Erythroblast (primary cell): ENCODE measurements at regions not wholly inside any gene's neighbourhood (a gene's known extent, or its start where the extent isn't known, plus 50 kb on each side); places are given as distances from the start of the nearest gene placed in this dataset.
"Not testable (repeated sequence)": the region's sequence is repeated elsewhere in the genome, so short reads cannot be mapped to it uniquely, and the experiment has no call there.

Experiments used
- DNase-seq, 2 experiments: peaks; one replicate each; lab custom pipeline; 2025; lab: John Stamatoyannopoulos, UW
- GATA1 ChIP-seq: IDR thresholded peaks from 2 replicates; pipeline ENCODE4 v1.6.1; 2011; ENCODE audit warnings: low read depth, mild to moderate bottlenecking, control low read depth, low read length, moderate library complexity
- POLR2A ChIP-seq: IDR thresholded peaks from 2 replicates; pipeline ENCODE4 v1.6.1; 2011; ENCODE audit warnings: mild to moderate bottlenecking, low read length

GRCh38 chr7:12930534-12930933 is 243.1 kb downstream of the ARL4A start:
- DNase-seq, result peak; percentile 27 to 65
- TF ChIP-seq POLR2A, result no peak
- no peak for TF ChIP-seq GATA1

DNA sequence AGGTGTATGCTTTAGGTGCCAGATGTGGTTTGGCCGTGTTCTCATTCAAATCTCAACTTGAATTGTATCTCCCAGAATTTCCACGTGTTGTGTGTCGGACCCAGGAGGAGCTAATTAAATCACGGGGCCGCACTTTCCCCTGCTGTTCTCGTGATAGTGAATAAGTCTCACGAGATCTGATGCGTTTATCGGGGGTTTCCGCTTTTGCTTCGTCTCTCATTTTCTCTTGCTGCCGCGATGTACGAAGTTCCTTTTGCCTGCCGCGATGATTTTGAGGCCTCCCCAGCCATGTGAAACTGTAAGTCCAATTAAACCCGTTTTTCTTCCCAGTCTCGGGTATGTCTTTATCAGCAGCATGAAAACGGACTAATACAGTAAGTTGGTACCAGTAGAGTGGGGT is 244.0 kb downstream of the ARL4A start:
- not testable (repeated sequence) for DNase-seq

GRCh38 chr7:12939694-12940093 is 252.3 kb downstream of the ARL4A start:
- DNase-seq, result no peak
- no peak for TF ChIP-seq GATA1
- no peak for TF ChIP-seq POLR2A

- no peak for DNase-seq
- TF ChIP-seq GATA1 (no peak), POLR2A (no peak)
These were observed 254.1 kb downstream of the ARL4A start for GRCh38 chr7:12941512-12941911.

- TF ChIP-seq GATA1 (no peak), POLR2A (no peak)
- no peak for DNase-seq
These were observed 255.2 kb downstream of the ARL4A start for GRCh38 chr7:12942609-12943008.

DNA sequence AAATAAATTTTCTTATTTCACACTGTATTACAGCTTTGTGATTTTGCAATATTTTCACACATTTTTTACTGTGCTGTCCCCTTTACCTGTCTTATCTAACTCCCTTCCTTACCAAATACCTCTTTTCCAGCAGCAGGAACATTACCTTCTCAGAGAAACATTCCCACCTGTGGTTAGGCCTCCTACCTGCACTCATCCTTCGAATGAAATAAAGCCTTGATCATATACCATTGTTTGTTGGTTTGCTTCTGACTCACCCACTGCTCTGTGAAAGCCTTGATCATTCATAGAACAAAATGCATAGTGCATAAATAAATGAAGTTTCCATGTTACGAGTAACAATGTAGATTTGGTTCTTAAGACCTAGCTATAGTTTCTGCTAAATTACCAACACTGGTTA is 256.3 kb downstream of the ARL4A start:
- no peak for DNase-seq

DNA sequence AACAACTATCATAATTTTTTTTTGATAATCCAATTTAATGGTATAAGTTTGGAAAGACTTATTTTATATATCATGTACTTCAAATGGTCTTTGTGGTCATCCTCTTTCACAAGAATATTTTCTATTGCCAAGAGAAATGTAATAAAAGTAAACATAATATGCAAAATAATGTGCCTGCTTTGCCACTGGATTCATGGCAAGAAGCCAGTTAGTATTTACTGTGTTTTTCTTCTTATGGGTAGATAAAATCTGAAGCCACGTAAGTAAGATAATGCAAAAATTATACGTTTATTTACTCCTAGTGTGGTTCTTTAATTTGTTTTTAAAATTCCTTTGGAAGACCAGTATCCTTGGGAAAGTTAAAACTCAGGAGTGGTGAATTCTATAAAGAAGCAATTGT is 258.5 kb downstream of the ARL4A start:
- TF ChIP-seq GATA1 (no peak), POLR2A (no peak)

More for the DNA sequence above, 256.3 kb downstream of the ARL4A start:
- TF ChIP-seq GATA1, result no peak
- TF ChIP-seq POLR2A, result no peak

DNA sequence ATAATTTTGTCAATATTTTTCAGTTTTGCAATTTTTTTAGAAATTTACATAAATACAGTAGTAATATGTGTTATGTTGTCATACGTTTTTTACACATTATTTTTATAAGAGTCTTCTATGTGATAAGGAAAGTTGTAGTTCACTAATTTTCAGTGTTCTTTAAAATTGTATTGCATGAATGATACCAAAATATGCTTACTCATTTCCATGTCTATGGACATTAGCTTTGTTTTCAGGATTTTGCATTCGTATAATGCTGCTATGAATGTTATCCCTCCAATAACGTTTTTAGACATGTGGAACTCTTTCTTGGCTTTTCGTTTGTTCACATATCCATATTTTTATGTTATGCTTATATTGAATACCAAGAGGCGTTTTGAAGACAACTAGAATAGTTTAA is 260.0 kb downstream of the ARL4A start:
- TF ChIP-seq GATA1 (no peak), POLR2A (no peak)
- DNase-seq, result no peak

More for the DNA sequence above, 258.5 kb downstream of the ARL4A start:
- DNase-seq, result no peak

DNA sequence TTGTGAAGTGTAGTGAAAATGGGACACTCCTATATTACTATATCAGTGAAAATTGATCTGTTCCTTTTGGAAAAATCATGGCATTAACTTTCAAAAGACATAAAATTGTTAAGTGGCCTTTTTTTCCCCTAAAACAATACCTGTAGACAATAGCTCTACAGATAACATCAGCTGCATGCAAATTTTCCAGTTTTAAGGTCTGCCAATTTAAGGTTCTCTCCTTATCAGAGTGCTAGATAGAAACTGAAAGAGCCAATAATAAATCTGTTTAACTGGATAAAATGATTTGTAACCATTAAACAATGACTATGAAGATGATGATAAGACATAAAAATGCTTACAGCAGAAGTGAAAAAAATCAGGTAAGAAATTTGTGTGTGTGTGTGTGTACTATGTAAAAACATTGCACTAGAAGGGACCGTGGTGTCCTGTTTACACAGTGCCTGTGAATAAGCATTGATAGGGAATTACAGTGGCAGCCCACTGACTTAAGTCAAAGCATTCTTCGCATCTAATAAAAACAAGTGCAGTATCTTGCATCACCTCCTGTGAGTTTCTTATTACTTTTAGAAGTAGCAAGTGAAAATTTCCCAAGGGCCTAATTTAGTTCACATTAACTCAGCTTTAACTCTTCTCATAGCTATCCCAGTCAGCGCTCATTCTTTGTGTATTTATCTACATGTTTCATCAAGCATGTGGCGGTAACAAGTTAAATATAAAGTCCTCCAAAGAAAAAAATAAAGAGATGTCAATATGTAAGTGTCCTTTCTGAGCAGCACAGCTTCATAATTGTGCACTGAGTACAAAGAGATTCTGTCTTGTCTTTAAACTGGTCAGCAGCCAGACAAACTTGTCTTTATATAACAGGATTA is 261.9 kb downstream of the ARL4A start:
- no peak for TF ChIP-seq GATA1
- no peak for TF ChIP-seq POLR2A
- no peak for DNase-seq

GRCh38 chr7:12951397-12951801 is 264.0 kb downstream of the ARL4A start:
- TF ChIP-seq POLR2A (no peak), GATA1 (no peak)
- DNase-seq, result no peak

GRCh38 chr7:12954380-12955033 is 267.1 kb downstream of the ARL4A start:
- TF ChIP-seq GATA1 (no peak), POLR2A (no peak)
- DNase-seq, result no peak

GRCh38 chr7:12957487-12957886 is 270.1 kb downstream of the ARL4A start:
- TF ChIP-seq GATA1 (no peak), POLR2A (no peak)
- peak; percentile 50 to 80 for DNase-seq

DNA sequence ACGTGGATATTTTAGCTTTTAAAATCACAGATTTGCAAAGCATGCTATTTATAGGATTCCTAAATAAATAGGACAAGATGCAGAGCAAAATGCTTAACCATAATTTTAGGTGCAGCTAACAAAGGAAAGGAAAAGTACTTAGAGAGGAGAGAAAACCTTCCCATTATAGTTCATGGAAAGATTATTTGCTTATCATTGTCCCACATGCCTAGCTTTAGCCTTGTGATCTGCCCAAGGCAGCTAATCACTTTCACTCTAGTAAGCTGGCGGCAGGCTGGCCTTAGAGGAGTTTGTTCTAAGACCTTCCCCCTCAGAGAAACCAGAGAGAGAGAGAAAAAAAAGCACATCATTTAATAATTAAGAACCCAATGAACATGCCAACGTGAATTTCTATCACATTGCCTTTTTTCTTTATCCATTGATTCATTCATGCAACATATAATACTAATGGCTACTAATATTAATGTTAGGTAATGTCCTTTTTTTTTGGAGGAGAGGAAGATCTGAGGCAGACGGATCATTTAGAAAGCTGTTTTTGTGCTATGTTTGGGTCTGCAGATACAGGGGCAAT is 274.6 kb downstream of the ARL4A start:
- TF ChIP-seq GATA1 (no peak), POLR2A (no peak)
- DNase-seq, result peak; percentile 59 to 76

GRCh38 chr7:12963435-12963834 is 276.0 kb downstream of the ARL4A start:
- TF ChIP-seq POLR2A, result no peak
- TF ChIP-seq GATA1, result no peak
- DNase-seq, result peak in 1 of 2 experiments; percentile 14
